ENCODE measurements at regions not wholly inside any gene's neighbourhood (a gene's known extent, or its start where the extent isn't known, plus 50 kb on each side); places are given as distances from the start of the nearest gene placed in this dataset.
A peak's percentile ranks its signal among the peaks of the same experiment; 100 is the strongest.

- H3K4me1 ChIP-seq = no peaks in the 10 kb centered on the region
- intact Hi-C loops (cut with DNase I; ENCODE audit: low total_unique reads) = no loop called here
Observed at GRCh38 chr17:34720760-34721159, 141.4 kb downstream of the TMEM132E start.

GRCh38 chr17:34719569-34719968 is 140.2 kb downstream of the TMEM132E start:
- no peak overlapping the region for H3K4me3 ChIP-seq
- intact Hi-C loops (cut with DNase I; ENCODE audit: low total_unique reads) = no loop called here
- no peaks in the 10 kb centered on the region for H3K27me3 ChIP-seq
- no peaks in the 10 kb centered on the region for H3K9me3 ChIP-seq
- no peak overlapping the region for H3K27ac ChIP-seq
- H3K36me3 ChIP-seq = no peaks in the 10 kb centered on the region
- no peaks in the 10 kb centered on the region for H3K4me1 ChIP-seq
- DNase-seq (ENCODE audit: low spot score in 2 of 2) = no peak
- TF ChIP-seq CTCF (IDR thresholded peaks at IDR 0.05) (no peak), POLR2A (IDR thresholded peaks at IDR 0.05) (no peak), POLR2AphosphoS5 (IDR thresholded peaks at IDR 0.05) (no peak)

More at GRCh38 chr17:34720760-34721159, 141.4 kb downstream of the TMEM132E start:
- DNase-seq (ENCODE audit: low spot score in 2 of 2) = peak in 1 of 2 donors; percentile 23
- peak overlapping the region; percentile 25 to 86 for H3K27ac ChIP-seq
- no peak overlapping the region for H3K4me3 ChIP-seq
- no peaks in the 10 kb centered on the region for H3K36me3 ChIP-seq
- no peaks in the 10 kb centered on the region for H3K27me3 ChIP-seq
- TF ChIP-seq CTCF (IDR thresholded peaks at IDR 0.05) (no peak), POLR2AphosphoS5 (IDR thresholded peaks at IDR 0.05) (no peak), POLR2A (IDR thresholded peaks at IDR 0.05) (no peak)
- no peaks in the 10 kb centered on the region for H3K9me3 ChIP-seq

- TF ChIP-seq POLR2AphosphoS5 (IDR thresholded peaks at IDR 0.05) = no peak
- Histone ChIP-seq H3K4me3 (no peak overlapping the region), H3K27me3 (no peaks in the 10 kb centered on the region), H3K27ac (no peak overlapping the region), H3K4me1 (no peaks in the 10 kb centered on the region), H3K36me3 (no peaks in the 10 kb centered on the region), H3K9me3 (no peaks in the 10 kb centered on the region)
- intact Hi-C loops (cut with DNase I; ENCODE audit: low total_unique reads) = no loop called here
- DNase-seq (ENCODE audit: low spot score in 2 of 2) = no peak
Observed at GRCh38 chr17:34717092-34717491, 137.7 kb downstream of the TMEM132E start.

GRCh38 chr17:34716291-34716690 is 136.9 kb downstream of the TMEM132E start:
- no peaks in the 10 kb centered on the region for H3K9me3 ChIP-seq
- intact Hi-C loops (cut with DNase I; ENCODE audit: low total_unique reads) = no loop called here
- TF ChIP-seq CTCF (IDR thresholded peaks at IDR 0.05) = no peak
- no peak overlapping the region for H3K4me3 ChIP-seq
- no peak for DNase-seq (ENCODE audit: low spot score in 2 of 2)
- H3K4me1 ChIP-seq = no peaks in the 10 kb centered on the region
- H3K27me3 ChIP-seq = no peaks in the 10 kb centered on the region
- H3K27ac ChIP-seq = no peak overlapping the region
- no peaks in the 10 kb centered on the region for H3K36me3 ChIP-seq

GRCh38 chr17:34715504-34715903 is 136.1 kb downstream of the TMEM132E start:
- no peak for DNase-seq (ENCODE audit: low spot score in 2 of 2)
- no peaks in the 10 kb centered on the region for H3K9me3 ChIP-seq
- H3K27me3 ChIP-seq = no peaks in the 10 kb centered on the region
- intact Hi-C loops (cut with DNase I; ENCODE audit: low total_unique reads) = no loop called here
- TF ChIP-seq CTCF (IDR thresholded peaks at IDR 0.05) (no peak), POLR2A (IDR thresholded peaks at IDR 0.05) (no peak), POLR2AphosphoS5 (IDR thresholded peaks at IDR 0.05) (no peak)
- no peaks in the 10 kb centered on the region for H3K36me3 ChIP-seq
- no peaks in the 10 kb centered on the region for H3K4me1 ChIP-seq
- H3K27ac ChIP-seq = no peak overlapping the region
- H3K4me3 ChIP-seq = no peak overlapping the region

Data from breast epithelium (tissue), 4 donors.